ENCODE measurements at regions not wholly inside any gene's neighbourhood (a gene's known extent, or its start where the extent isn't known, plus 50 kb on each side); places are given as distances from the start of the nearest gene placed in this dataset.

DNA sequence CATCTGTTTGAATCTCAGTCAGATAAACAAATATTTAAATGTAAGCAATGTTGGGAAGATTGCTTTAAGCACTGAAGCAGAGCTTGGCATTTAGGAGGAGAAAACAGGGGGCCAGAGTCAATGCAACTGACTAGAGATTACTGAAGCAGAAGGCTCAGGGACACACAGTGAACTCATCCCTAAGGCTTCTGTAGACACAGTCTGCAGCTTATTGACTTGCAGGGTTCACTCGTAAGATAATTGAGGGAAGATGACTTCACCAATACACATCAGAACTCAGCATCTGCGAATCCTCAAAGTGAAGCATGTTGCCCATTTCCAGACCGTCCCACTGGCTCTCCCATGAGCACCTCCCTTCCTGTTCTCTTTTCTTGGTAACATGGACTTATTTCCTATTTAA is 363.4 kb upstream of the PFKP start:
- H4K8ac ChIP-seq (replicated peaks; ENCODE audit: insufficient read length, low read depth, low read length), result no peak overlapping the region
- no peak overlapping the region for H2BK15ac ChIP-seq (ENCODE audit: low read depth, low read length)
- no peak overlapping the region for H2BK12ac ChIP-seq (ENCODE audit: insufficient read length, low read depth, low read length)
- no peak overlapping the region for H4K91ac ChIP-seq (ENCODE audit: insufficient read length, low read depth, low read length)
- TF ChIP-seq, protein P1, sequence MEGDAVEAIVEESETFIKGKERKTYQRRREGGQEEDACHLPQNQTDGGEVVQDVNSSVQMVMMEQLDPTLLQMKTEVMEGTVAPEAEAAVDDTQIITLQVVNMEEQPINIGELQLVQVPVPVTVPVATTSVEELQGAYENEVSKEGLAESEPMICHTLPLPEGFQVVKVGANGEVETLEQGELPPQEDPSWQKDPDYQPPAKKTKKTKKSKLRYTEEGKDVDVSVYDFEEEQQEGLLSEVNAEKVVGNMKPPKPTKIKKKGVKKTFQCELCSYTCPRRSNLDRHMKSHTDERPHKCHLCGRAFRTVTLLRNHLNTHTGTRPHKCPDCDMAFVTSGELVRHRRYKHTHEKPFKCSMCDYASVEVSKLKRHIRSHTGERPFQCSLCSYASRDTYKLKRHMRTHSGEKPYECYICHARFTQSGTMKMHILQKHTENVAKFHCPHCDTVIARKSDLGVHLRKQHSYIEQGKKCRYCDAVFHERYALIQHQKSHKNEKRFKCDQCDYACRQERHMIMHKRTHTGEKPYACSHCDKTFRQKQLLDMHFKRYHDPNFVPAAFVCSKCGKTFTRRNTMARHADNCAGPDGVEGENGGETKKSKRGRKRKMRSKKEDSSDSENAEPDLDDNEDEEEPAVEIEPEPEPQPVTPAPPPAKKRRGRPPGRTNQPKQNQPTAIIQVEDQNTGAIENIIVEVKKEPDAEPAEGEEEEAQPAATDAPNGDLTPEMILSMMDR (conservative IDR thresholded peaks at IDR 0.05), result no peak
- no peak overlapping the region for H4K5ac ChIP-seq (ENCODE audit: insufficient read length, low read depth, low read length)
- no peak overlapping the region for H2AK5ac ChIP-seq (ENCODE audit: insufficient read length, low read length)
- no peak overlapping the region for H3K4ac ChIP-seq (ENCODE audit: low read depth, low read length)
- WGBS (ENCODE audit: extremely low coverage, insufficient read length, low lambda C conversion rate), result no CpG with 5 or more reads among the region's 3 CpGs
- no peaks in the 10 kb centered on the region for H3K23me2 ChIP-seq (ENCODE audit: insufficient read length, low read depth, low read length, poor library complexity, severe bottlenecking)
- no peak overlapping the region for H3K56ac ChIP-seq (ENCODE audit: insufficient read length, low read depth, low read length)
- no peak overlapping the region for H3K18ac ChIP-seq (ENCODE audit: insufficient read length, low read depth, low read length)
- no peaks in the 10 kb centered on the region for H3K27me3 ChIP-seq (ENCODE audit: insufficient read depth, low read length)
- H3K79me2 ChIP-seq (ENCODE audit: insufficient read depth, low read length), result no peaks in the 10 kb centered on the region
- H3K9ac ChIP-seq (ENCODE audit: extremely low read depth, insufficient read length, low read length), result no peak overlapping the region
- H3K79me1 ChIP-seq (ENCODE audit: insufficient read depth, low read depth, low read length, poor library complexity, severe bottlenecking), result no peaks in the 10 kb centered on the region
- H3K4me1 ChIP-seq (ENCODE audit: insufficient read depth, low read length), result peaks cover 3% of the 10 kb centered on the region; the same call in 1 of the 2 replicates
- H3K9me3 ChIP-seq (ENCODE audit: control insufficient read depth, low read depth, low read length), result no peaks in the 10 kb centered on the region
- peaks cover 3 to 4% of the 10 kb centered on the region in 2 experiments; a peak in 4 of 5 replicates for H3K9me3 Mint-ChIP-seq
- H3K27ac Mint-ChIP-seq, result no peak overlapping the region
- H3K4me1 Mint-ChIP-seq, result peaks cover 7 to 8% of the 10 kb centered on the region in 2 experiments
- no peak overlapping the region for H2AFZ ChIP-seq (ENCODE audit: low read length)
- H3K27ac ChIP-seq (ENCODE audit: insufficient read length, low read depth, low read length), result no peak overlapping the region
- no peak overlapping the region for H3T11ph ChIP-seq (ENCODE audit: low read length)
- H2BK20ac ChIP-seq (ENCODE audit: low read depth, low read length, poor library complexity, severe bottlenecking), result no peak overlapping the region
- H3K23ac ChIP-seq (ENCODE audit: insufficient read length, low read depth, low read length), result no peak overlapping the region
- H2BK120ac ChIP-seq (ENCODE audit: low read depth, low read length, poor library complexity, severe bottlenecking), result no peak overlapping the region
- no peak overlapping the region for H2BK5ac ChIP-seq (ENCODE audit: insufficient read length, low read length)
- no peak overlapping the region for H3K14ac ChIP-seq (ENCODE audit: insufficient read depth, low read length)
- no peaks in the 10 kb centered on the region for H3K27me3 Mint-ChIP-seq (ENCODE audit: low read depth)
- DNase-seq, result no peak
- H3K4me3 Mint-ChIP-seq, result no peak overlapping the region
- H3K4me2 ChIP-seq (ENCODE audit: insufficient read depth, insufficient read length, low read length), result no peak overlapping the region
- peaks cover 0 to under 1% (median 0%) of the 10 kb centered on the region in 3 experiments; a peak in 1 of 7 replicates for H3K36me3 Mint-ChIP-seq (ENCODE audit: insufficient read depth in 1 of 3, low read depth in 3 of 3)
- H4K20me1 ChIP-seq (ENCODE audit: control insufficient read depth, insufficient read depth, insufficient read length), result no peaks in the 10 kb centered on the region
